GM21381 (cell line): ENCODE measurements at regions not wholly inside any gene's neighbourhood (a gene's known extent, or its start where the extent isn't known, plus 50 kb on each side); places are given as distances from the start of the nearest gene placed in this dataset.
"Not testable (repeated sequence)": the region's sequence is repeated elsewhere in the genome, so short reads cannot be mapped to it uniquely, and the experiment has no call there.

Experiments
- ATAC-seq: cut with Tn5 transposase; IDR thresholded peaks from one replicate; pipeline ENCODE4 v1.9.1; 2021; ENCODE audit warnings: mild to moderate bottlenecking, moderate library complexity; ENCODE audit not compliant: unreplicated experiment

DNA sequence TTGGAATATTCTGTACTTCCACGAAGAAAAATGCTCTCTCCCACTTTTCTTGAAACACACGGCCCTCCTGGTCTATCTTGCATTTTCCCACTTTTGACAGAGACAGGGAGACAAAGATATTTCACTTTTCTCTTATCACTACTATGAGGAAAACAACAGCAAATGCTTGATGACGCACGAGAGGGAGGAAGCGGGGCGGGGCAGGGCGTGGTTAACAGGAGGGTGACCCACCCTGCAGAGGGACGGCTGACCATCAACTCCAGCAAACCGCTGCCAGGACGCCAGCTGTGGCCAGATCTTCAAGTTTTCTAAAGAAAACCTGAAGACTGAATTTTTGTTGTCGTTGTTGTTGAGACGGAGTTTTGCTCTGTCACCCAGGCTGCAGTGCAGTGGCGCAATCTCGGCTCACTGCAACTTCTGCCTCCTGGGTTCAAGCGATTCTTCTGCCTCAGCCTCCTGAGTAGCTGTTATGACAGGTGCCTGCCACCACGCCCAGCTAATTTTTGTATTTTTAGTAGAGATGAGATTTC, 63.8 kb downstream of the NSUN5 start:
- ATAC-seq: not testable (repeated sequence)

DNA sequence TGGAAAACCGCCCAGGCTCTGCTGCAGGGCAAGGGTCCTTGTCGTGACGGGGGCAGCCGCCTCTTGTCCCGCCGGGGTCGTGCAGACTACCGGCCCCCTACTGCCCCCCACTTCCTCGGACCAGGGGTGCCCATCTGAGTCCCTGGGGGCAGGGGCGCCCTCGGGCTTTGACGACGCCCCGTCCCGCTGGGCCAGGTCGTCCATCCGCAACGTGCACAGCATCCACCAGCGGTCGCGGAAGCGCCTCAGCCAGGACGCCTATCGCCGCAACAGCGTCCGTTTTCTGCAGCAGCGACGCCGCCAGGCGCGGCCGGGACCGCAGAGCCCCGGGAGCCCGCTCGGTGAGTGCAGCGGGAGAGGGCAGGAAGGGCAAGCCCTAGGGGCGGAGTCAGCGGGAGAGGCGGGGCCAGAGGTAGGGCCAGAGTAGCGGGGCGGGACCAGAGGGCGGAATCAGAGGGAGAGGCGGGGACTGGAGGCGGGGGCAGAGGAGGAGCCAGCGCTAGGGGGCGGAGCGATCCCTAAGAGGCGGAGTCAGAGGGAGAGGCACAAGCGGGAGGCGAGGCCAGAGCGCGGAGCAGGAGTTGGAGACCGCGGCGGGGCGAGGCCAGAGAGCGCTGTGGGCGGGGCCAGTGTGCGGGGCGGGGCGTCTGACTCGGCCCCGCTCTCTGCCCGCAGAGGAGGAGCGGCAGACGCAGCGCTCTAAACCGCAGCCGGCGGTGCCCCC, 73.5 kb downstream of the NSUN5 start:
- ATAC-seq: peak; percentile 96

DNA sequence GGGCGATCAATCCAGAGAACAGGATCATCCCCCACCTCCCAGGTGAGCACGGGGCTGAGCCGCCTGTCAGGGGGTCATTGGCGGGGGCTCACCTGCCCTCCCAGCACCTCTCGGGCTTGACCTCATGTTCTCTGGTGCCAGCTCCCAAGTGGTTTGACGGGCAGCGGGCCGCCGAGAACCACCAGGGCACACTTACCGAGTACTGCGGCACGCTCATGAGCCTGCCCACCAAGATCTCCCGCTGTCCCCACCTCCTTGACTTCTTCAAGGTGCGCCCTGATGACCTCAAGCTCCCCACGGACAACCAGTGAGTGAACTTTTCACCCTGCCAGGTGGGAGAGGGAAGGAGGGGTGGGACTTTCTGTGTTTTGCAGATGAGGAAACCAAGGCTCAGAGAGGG, 82.9 kb downstream of the NSUN5 start:
- ATAC-seq: not testable (repeated sequence)

DNA sequence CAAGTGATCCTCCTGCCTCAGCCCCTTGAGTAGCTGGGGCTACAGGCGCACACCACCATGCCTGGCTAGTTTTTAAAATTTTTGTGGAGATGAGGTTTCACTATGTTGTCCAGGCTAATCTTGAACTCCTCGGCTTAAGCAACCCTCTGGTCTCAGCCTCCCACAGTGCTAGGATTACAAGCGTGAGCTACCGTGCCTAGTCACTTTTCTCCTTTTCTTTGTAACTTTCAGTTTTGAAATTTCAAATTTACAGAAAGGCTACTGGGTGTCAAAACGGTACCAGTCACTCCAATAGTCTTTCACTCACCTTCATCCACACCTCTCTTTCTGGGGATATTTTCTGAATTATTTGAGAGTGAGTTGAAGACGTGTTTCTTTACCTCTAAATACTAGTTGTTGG, 86.9 kb downstream of the NSUN5 start:
- not testable (repeated sequence) for ATAC-seq

DNA sequence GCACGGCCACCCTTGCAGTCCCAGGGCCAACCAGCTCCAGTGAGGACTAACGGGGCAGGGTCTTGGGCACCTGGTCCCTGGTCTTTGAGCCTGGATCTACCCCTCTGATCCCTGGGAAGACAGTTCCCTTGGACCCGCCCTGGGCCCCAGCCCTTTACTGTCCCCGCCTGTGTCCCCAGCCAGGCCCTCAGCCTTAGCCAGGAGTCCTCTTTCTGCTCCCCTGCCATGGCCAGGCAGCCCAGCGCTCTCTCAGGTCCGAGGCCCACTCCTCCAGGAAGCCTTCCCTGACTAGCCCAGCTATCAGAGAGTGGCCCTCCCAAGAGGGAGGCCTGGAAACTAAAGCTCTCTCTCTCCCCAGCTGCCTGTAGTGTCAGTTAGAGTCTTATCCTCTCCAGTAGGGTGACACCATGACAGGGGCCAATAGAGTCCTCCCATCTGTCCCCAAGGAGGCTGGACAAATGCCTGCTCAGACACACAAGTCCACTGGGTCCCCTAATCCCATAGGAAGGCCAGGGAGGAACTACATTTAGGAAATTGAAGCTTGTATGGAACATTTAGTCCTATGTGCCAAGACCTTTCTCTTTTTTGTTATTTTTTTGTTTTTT, 87.8 kb downstream of the NSUN5 start:
- peak; percentile 37 for ATAC-seq

- ATAC-seq: peak; percentile 81
Measured at GRCh38 chr7:73220357-73220756, 88.3 kb downstream of the NSUN5 start.

- ATAC-seq: not testable (repeated sequence)
Measured at GRCh38 chr7:73218802-73219201, 89.8 kb downstream of the NSUN5 start.

GRCh38 chr7:73216046-73216675, 92.5 kb downstream of the NSUN5 start:
- not testable (repeated sequence) for ATAC-seq

- ATAC-seq: not testable (repeated sequence)
Measured at GRCh38 chr7:73215232-73215631, 93.4 kb downstream of the NSUN5 start.

- not testable (repeated sequence) for ATAC-seq
Measured at GRCh38 chr7:73214471-73214870, 94.2 kb downstream of the NSUN5 start.

- ATAC-seq: peak; percentile 32
Measured at GRCh38 chr7:73213076-73213475, 95.5 kb downstream of the NSUN5 start.

- ATAC-seq: not testable (repeated sequence)
Measured at GRCh38 chr7:73205594-73205993, 103.0 kb downstream of the NSUN5 start.

- ATAC-seq: not testable (repeated sequence)
Measured at GRCh38 chr7:73204898-73205297, 103.7 kb downstream of the NSUN5 start.

- not testable (repeated sequence) for ATAC-seq
Measured at GRCh38 chr7:73203312-73203711, 105.3 kb downstream of the NSUN5 start.

DNA sequence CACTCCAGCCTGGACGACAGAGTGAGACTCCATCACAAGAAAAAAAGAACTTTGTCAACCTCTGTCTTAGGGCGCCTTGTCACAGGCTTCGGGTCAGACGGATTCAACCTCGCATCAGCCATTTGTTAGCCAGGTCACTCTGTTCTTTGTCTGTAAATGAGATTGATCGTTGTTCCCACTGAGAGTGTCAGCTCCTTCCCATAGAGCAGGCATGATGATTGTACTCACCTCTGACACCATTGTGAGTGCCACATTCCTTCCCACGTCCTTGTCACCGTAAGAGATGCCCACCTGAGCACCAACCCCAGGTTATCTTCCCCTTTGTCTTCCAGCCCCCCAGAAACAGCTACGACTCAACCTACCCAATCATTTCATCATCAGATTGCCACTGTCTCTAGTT, 107.4 kb downstream of the NSUN5 start:
- not testable (repeated sequence) for ATAC-seq

DNA sequence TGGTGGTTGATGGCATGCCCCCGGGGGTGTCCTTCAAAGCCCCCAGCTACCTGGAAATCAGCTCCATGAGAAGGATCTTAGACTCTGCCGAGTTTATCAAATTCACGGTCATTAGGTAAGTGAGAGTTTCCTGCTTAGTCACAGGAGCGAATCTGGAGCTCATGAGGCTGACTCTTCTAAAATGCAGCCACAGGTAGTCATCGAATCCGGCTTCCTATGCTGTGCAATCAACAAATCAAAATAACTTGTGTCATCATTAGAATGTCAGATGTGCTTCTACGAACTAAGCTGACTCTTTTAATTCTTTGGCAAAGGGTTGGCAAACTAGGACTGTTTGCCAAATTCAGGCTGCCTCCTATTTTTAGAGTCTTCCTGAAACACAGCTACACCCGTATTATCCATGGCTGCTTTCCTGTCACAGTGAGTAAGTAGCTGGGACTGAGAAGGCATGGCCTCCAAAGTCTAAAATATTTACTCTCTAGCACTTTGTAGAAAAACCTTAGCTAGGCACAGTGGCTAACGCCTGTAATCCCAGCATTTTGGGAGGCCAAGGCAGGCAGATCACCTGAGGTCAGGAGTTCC, 108.0 kb downstream of the NSUN5 start:
- not testable (repeated sequence) for ATAC-seq

GRCh38 chr7:73193991-73194390, 108.2 kb upstream of the SPDYE9 start:
- not testable (repeated sequence) for ATAC-seq

DNA sequence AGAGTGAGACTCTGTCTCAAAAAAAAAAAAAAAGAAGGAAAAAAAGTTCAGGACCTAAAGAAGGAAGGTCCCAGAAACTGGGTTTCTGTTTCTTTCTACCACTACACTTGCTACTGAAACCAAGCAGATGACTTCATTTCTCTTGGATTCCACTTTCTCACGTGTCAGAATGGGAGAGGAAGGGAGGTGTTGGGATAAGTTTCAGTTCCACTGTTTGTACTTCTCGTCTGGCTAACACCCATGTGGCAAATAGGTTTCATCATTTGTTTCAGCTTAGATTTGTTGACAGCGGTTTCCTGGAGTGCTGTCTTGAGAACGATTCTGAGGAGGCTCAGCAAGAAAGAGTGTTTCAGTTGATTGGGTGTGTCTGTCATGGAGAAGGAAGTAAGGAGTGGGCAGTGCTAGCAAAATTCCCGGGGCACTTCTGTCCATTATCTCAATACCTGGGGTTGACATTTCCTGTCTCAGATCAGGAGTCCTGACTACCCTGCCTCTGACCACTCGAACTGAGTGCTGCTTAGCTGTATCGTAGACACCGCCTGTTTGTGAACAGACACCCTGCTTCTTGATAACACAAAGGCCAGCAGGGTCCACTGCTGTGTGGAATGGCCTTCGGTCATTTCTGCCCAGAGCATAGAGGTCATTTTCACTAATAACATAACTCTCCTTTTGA, 104.8 kb upstream of the SPDYE9 start:
- not testable (repeated sequence) for ATAC-seq

GRCh38 chr7:73188287-73188686, 102.4 kb upstream of the SPDYE9 start:
- not testable (repeated sequence) for ATAC-seq

DNA sequence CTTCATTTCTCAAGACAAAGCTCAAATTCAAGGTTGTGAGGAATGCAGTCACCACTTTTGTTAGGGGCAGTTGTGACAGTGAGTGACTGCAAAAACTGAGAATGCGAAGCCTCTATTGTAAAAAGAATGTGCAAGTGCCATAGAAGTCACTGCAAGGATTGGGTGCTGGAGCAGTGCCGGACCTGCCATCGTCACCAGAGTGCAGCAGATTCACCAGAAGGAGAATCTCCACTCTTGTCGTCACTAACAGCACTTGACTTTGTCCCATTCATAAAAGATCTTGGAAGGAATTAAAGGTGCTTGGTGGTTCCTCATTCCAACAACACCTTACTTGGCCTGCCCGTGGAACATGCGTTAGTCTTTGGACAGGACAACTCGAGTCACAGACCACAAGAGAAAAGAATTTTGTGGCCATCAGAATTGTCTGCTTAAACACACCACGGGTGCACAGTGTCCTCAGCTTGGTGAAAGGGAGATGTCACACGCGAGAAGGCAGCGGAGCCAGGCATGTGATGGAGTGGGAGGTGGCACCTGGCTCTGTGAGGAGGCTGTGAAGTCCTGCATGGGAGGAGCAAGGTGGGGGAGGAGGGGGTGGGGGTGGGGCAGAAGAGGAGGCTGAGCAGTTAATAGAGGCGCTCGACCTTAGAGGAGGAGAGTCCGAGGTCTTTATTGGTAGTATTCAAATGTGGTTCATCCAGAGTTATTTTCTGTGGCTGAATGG, 100.9 kb upstream of the SPDYE9 start:
- ATAC-seq: not testable (repeated sequence)
